ENCODE measurements at regions not wholly inside any gene's neighbourhood (a gene's known extent, or its start where the extent isn't known, plus 50 kb on each side); places are given as distances from the start of the nearest gene placed in this dataset.

GRCh38 chr3:72345237-72345878 is 502.9 kb downstream of the SHQ1 start:
- DNase-seq (ENCODE audit: low read depth in 2 of 2): no peak

GRCh38 chr3:72344647-72345046 is 503.6 kb downstream of the SHQ1 start:
- no peak for DNase-seq (ENCODE audit: low read depth in 2 of 2)

GRCh38 chr3:72344236-72344635 is 504.0 kb downstream of the SHQ1 start:
- no peak for DNase-seq (ENCODE audit: low read depth in 2 of 2)

- DNase-seq (ENCODE audit: low read depth in 2 of 2): no peak
These were observed 505.2 kb downstream of the SHQ1 start for GRCh38 chr3:72343078-72343477.

- no peak for DNase-seq (ENCODE audit: low read depth in 2 of 2)
These were observed 505.8 kb downstream of the SHQ1 start for GRCh38 chr3:72342450-72342849.

- DNase-seq (ENCODE audit: low read depth in 2 of 2): no peak
These were observed 506.3 kb downstream of the SHQ1 start for GRCh38 chr3:72341920-72342319.

- no peak for DNase-seq (ENCODE audit: low read depth in 2 of 2)
These were observed 506.9 kb downstream of the SHQ1 start for GRCh38 chr3:72341380-72341770.

- DNase-seq (ENCODE audit: low read depth in 2 of 2): no peak
These were observed 507.5 kb downstream of the SHQ1 start for GRCh38 chr3:72340476-72341379.

- DNase-seq (ENCODE audit: low read depth in 2 of 2): no peak
These were observed 508.2 kb downstream of the SHQ1 start for GRCh38 chr3:72340056-72340455.

GRCh38 chr3:72339670-72340030 is 508.6 kb downstream of the SHQ1 start:
- no peak for DNase-seq (ENCODE audit: low read depth in 2 of 2)

GRCh38 chr3:72338942-72339669 is 509.1 kb downstream of the SHQ1 start:
- DNase-seq (ENCODE audit: low read depth in 2 of 2): no peak

GRCh38 chr3:72338082-72338941 is 509.9 kb downstream of the SHQ1 start:
- DNase-seq (ENCODE audit: low read depth in 2 of 2): no peak

- no peak for DNase-seq (ENCODE audit: low read depth in 2 of 2)
These were observed 510.8 kb downstream of the SHQ1 start for GRCh38 chr3:72337480-72337855.

- no peak for DNase-seq (ENCODE audit: low read depth in 2 of 2)
These were observed 511.3 kb downstream of the SHQ1 start for GRCh38 chr3:72336821-72337479.

- no peak for DNase-seq (ENCODE audit: low read depth in 2 of 2)
These were observed 512.1 kb downstream of the SHQ1 start for GRCh38 chr3:72336114-72336651.

- no peak for DNase-seq (ENCODE audit: low read depth in 2 of 2)
These were observed 512.7 kb downstream of the SHQ1 start for GRCh38 chr3:72335458-72336095.

GRCh38 chr3:72334681-72335457 is 513.4 kb downstream of the SHQ1 start:
- no peak for DNase-seq (ENCODE audit: low read depth in 2 of 2)

- no peak for DNase-seq (ENCODE audit: low read depth in 2 of 2)
These were observed 515.6 kb downstream of the SHQ1 start for GRCh38 chr3:72332689-72333088.

GRCh38 chr3:72332036-72332435 is 516.2 kb downstream of the SHQ1 start:
- no peak for DNase-seq (ENCODE audit: low read depth in 2 of 2)

- DNase-seq (ENCODE audit: low read depth in 2 of 2): no peak
These were observed 517.2 kb downstream of the SHQ1 start for GRCh38 chr3:72331076-72331475.

Data from stimulated activated CD8-positive, alpha-beta memory T cell treated with anti-CD3 and anti-CD28 coated beads, Interleukin-7, amount 100 ng/mL, for 1 hour (primary cell).